HCEC 1CT (cell line): ENCODE measurements at regions not wholly inside any gene's neighbourhood (a gene's known extent, or its start where the extent isn't known, plus 50 kb on each side); places are given as distances from the start of the nearest gene placed in this dataset.
"Not testable (repeated sequence)": the region's sequence is repeated elsewhere in the genome, so short reads cannot be mapped to it uniquely, and the experiment has no call there.

Experiments
- DNase-seq: peaks from one replicate; pipeline ENCODE4 v3.0.0-alpha.2; 2017

- no peak for DNase-seq
These were observed 91.0 kb upstream of the MCHR2 start for GRCh38 chr6:100084991-100085364.

GRCh38 chr6:100084316-100084990, 90.4 kb upstream of the MCHR2 start:
- peak; percentile 67 for DNase-seq

GRCh38 chr6:100078509-100078908, 84.5 kb upstream of the MCHR2 start:
- peak; percentile 59 for DNase-seq

GRCh38 chr6:100065348-100065747, 71.3 kb upstream of the MCHR2 start:
- no peak for DNase-seq

GRCh38 chr6:100062621-100063020, 68.6 kb upstream of the MCHR2 start:
- no peak for DNase-seq

GRCh38 chr6:100057941-100058340, 63.9 kb upstream of the MCHR2 start:
- peak; percentile 70 for DNase-seq

- DNase-seq, result no peak
These were observed 56.5 kb upstream of the MCHR2 start for GRCh38 chr6:100050550-100050949.

GRCh38 chr6:100043961-100044360, 49.9 kb upstream of the MCHR2 start:
- not testable (repeated sequence) for DNase-seq
